H1 (cell line): ENCODE measurements at regions not wholly inside any gene's neighbourhood (a gene's known extent, or its start where the extent isn't known, plus 50 kb on each side); places are given as distances from the start of the nearest gene placed in this dataset.
A peak's percentile ranks its signal among the peaks of the same experiment; 100 is the strongest.

Experiments used
- CEBPB ChIP-seq: IDR thresholded peaks from 2 replicates; pipeline ENCODE4 v1.6.1; 2012; ENCODE audit warnings: low read depth, low read length
- HDAC2 ChIP-seq, 2 experiments: fragments of 300-600 bp in 1 of 2; sonication (generic) in 1 of 2; IDR thresholded peaks; 2 replicates each; pipeline ENCODE4 v1.6.1; 2011 to 2012; ENCODE audit warnings: low read depth in 2 of 2, low read length in 2 of 2, mild to moderate bottlenecking in 2 of 2, moderate library complexity in 2 of 2, borderline replicate concordance in 1 of 2, inconsistent platforms in 1 of 2
- JUND ChIP-seq: IDR thresholded peaks from 2 replicates; pipeline ENCODE4 v1.6.1; 2011; ENCODE audit warnings: mild to moderate bottlenecking, improper control_type of control experiment, low read length
- NANOG ChIP-seq: IDR thresholded peaks from 2 replicates; pipeline ENCODE4 v1.6.1; 2011; ENCODE audit warnings: low read length, low read depth, mild to moderate bottlenecking, inconsistent platforms; ENCODE audit not compliant: insufficient read depth, poor library complexity, severe bottlenecking
- POLR2A ChIP-seq, 2 experiments: IDR thresholded peaks; 1 replicate in 1 of 2; 2 replicates in 1 of 2; pipeline ENCODE4 v1.6.1; 2011; ENCODE audit warnings: low read depth in 2 of 2, low read length in 2 of 2, mild to moderate bottlenecking in 2 of 2; ENCODE audit errors: control extremely low read depth in 1 of 2
- POU5F1 ChIP-seq: IDR thresholded peaks from 2 replicates; pipeline ENCODE4 v1.6.1; 2011; ENCODE audit warnings: low read depth, mild to moderate bottlenecking, low read length, moderate library complexity
- SP1 ChIP-seq: IDR thresholded peaks from 2 replicates; pipeline ENCODE4 v1.6.1; 2011; ENCODE audit warnings: low read depth, low read length
- TEAD4 ChIP-seq: IDR thresholded peaks from 2 replicates; pipeline ENCODE4 v1.6.1; 2012; ENCODE audit warnings: low read depth, low read length, inconsistent platforms, mixed read lengths
- ZNF274 ChIP-seq: IDR thresholded peaks from 2 replicates; pipeline ENCODE4 v1.7.0; 2012; ENCODE audit warnings: low read length, borderline replicate concordance; ENCODE audit errors: extremely low read depth
- TF ChIP-seq, protein P1 (sequence below): fragments of 300-600 bp; sonication (generic); IDR thresholded peaks from 2 replicates; pipeline ENCODE4 v1.7.1; 2012; ENCODE audit warnings: low read length, moderate library complexity, mild to moderate bottlenecking, inconsistent platforms; ENCODE audit not compliant: insufficient replicate concordance

DNA sequence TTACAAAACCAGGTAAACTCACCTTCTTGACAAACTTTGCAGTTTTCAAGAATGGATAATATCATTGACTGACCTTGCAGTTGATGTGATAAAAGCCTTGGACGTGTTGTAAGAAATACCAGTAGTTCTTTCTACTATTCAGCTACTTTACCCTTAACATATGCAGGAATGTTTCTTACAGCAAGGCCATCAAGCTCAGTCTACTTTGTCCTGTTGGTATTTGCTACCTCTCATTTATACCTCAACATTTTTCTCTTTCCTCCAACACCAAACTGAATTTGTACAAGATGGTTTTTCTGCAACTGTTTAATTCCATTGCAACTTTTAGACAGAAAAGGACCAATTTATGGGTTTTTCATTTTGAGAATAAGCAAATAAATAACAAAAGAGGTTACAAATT, 147.4 kb upstream of the BCHE start (continued):
- TF ChIP-seq, protein P1, sequence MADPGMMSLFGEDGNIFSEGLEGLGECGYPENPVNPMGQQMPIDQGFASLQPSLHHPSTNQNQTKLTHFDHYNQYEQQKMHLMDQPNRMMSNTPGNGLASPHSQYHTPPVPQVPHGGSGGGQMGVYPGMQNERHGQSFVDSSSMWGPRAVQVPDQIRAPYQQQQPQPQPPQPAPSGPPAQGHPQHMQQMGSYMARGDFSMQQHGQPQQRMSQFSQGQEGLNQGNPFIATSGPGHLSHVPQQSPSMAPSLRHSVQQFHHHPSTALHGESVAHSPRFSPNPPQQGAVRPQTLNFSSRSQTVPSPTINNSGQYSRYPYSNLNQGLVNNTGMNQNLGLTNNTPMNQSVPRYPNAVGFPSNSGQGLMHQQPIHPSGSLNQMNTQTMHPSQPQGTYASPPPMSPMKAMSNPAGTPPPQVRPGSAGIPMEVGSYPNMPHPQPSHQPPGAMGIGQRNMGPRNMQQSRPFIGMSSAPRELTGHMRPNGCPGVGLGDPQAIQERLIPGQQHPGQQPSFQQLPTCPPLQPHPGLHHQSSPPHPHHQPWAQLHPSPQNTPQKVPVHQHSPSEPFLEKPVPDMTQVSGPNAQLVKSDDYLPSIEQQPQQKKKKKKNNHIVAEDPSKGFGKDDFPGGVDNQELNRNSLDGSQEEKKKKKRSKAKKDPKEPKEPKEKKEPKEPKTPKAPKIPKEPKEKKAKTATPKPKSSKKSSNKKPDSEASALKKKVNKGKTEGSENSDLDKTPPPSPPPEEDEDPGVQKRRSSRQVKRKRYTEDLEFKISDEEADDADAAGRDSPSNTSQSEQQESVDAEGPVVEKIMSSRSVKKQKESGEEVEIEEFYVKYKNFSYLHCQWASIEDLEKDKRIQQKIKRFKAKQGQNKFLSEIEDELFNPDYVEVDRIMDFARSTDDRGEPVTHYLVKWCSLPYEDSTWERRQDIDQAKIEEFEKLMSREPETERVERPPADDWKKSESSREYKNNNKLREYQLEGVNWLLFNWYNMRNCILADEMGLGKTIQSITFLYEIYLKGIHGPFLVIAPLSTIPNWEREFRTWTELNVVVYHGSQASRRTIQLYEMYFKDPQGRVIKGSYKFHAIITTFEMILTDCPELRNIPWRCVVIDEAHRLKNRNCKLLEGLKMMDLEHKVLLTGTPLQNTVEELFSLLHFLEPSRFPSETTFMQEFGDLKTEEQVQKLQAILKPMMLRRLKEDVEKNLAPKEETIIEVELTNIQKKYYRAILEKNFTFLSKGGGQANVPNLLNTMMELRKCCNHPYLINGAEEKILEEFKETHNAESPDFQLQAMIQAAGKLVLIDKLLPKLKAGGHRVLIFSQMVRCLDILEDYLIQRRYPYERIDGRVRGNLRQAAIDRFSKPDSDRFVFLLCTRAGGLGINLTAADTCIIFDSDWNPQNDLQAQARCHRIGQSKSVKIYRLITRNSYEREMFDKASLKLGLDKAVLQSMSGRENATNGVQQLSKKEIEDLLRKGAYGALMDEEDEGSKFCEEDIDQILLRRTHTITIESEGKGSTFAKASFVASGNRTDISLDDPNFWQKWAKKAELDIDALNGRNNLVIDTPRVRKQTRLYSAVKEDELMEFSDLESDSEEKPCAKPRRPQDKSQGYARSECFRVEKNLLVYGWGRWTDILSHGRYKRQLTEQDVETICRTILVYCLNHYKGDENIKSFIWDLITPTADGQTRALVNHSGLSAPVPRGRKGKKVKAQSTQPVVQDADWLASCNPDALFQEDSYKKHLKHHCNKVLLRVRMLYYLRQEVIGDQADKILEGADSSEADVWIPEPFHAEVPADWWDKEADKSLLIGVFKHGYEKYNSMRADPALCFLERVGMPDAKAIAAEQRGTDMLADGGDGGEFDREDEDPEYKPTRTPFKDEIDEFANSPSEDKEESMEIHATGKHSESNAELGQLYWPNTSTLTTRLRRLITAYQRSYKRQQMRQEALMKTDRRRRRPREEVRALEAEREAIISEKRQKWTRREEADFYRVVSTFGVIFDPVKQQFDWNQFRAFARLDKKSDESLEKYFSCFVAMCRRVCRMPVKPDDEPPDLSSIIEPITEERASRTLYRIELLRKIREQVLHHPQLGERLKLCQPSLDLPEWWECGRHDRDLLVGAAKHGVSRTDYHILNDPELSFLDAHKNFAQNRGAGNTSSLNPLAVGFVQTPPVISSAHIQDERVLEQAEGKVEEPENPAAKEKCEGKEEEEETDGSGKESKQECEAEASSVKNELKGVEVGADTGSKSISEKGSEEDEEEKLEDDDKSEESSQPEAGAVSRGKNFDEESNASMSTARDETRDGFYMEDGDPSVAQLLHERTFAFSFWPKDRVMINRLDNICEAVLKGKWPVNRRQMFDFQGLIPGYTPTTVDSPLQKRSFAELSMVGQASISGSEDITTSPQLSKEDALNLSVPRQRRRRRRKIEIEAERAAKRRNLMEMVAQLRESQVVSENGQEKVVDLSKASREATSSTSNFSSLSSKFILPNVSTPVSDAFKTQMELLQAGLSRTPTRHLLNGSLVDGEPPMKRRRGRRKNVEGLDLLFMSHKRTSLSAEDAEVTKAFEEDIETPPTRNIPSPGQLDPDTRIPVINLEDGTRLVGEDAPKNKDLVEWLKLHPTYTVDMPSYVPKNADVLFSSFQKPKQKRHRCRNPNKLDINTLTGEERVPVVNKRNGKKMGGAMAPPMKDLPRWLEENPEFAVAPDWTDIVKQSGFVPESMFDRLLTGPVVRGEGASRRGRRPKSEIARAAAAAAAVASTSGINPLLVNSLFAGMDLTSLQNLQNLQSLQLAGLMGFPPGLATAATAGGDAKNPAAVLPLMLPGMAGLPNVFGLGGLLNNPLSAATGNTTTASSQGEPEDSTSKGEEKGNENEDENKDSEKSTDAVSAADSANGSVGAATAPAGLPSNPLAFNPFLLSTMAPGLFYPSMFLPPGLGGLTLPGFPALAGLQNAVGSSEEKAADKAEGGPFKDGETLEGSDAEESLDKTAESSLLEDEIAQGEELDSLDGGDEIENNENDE = peak; percentile 93
- TF ChIP-seq POU5F1 = peak; percentile 15; the same call in 1 of the 2 replicates
- TF ChIP-seq CEBPB = 0 out of 2 replicates have a peak, but pooled peaks have one; percentile 12
- peak; percentile 55 for TF ChIP-seq NANOG
- peak; percentile 67 for TF ChIP-seq SP1
- 0 out of 4 replicates have a peak, but pooled peaks of 1 of the 2 experiments have one; percentile 66 for TF ChIP-seq HDAC2 (IDR thresholded peaks at IDR 0.05; ENCODE audit: borderline replicate concordance in 1 of 2, low read depth in 2 of 2, low read length in 2 of 2)
- TF ChIP-seq ZNF274 = no peak
- no peak for TF ChIP-seq POLR2A (IDR thresholded peaks at IDR 0.05; ENCODE audit: control extremely low read depth in 1 of 2, low read depth in 2 of 2, low read length in 2 of 2)
- peak; percentile 96 for TF ChIP-seq TEAD4
- TF ChIP-seq JUND = 0 out of 2 replicates have a peak, but pooled peaks have one; percentile 16
